GM19463 (cell line): ENCODE measurements at regions not wholly inside any gene's neighbourhood (a gene's known extent, or its start where the extent isn't known, plus 50 kb on each side); places are given as distances from the start of the nearest gene placed in this dataset.
"Not testable (repeated sequence)": the region's sequence is repeated elsewhere in the genome, so short reads cannot be mapped to it uniquely, and the experiment has no call there.

Source experiments
- ATAC-seq: cut with Tn5 transposase; IDR thresholded peaks from one replicate; pipeline ENCODE4 v1.9.1; 2021; ENCODE audit warnings: mild to moderate bottlenecking, moderate library complexity; ENCODE audit not compliant: unreplicated experiment

DNA sequence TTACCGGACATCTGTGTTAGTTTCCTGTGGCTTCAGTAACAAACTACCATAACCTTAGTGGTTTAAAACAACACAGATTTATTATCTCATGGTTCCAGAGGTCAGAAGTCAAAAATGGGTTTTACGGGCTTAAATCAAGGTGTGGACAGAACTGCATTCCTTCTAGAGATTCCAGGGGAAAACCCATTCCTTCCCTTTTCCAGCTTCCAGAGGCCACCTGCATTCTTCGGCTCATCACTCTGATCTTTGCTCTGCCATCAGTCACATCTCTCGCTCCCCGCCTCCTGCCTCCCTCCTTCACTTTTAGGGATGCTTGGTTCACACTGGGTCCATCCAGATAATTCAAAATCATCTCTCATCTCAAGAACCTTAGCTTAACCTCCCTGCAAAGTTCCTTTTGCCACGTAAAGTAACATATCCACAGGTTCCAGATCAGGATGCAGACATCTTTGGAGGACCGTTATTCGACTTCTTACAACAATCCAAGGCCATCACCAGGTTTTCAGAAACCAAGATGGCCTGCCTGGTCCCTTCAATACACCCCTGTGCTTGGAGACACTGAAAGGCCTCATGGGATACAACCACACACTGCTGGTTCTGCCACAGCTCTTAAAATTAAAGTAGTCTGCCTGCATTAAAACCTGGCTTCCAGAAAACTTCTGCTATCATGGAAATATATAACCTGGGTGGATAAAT is 225.9 kb upstream of the MYO3A start:
- ATAC-seq: no peak

DNA sequence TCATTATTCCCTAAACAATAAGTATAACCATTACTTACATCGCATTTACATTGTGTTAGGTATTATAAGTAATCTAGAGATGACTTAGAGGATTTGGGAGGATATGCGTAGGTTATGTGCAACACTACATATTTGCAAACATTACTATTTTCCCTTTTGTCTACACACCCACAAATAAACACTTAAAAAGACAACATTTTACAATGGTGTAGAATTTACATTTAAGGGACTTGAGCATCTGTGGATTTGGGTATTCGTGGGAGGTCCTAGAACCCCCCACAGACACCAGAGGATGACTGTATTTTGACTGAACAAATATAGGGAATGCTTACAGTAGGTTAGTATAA is 220.2 kb upstream of the MYO3A start:
- no peak for ATAC-seq

DNA sequence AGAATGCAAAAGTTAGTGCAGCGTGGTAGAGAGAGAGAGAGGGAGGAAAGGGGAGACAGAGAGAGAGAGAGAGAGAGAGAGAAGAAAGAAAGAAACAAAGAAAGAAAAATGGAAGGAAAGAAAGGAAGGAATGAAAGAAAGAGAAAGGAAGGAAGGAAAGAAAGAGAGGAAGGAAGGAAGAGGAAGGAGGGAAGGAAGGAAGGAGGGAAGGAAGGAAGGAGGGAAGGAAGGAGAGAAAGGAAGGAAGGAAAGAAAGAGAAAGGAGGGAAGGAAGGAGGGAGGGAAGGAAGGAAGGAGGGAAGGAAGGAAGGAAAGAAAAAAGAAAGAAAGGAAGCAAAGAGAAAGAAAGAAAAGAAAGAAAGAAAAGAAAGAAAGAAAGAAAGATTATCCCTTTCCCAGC is 209.8 kb upstream of the MYO3A start:
- ATAC-seq: no peak

DNA sequence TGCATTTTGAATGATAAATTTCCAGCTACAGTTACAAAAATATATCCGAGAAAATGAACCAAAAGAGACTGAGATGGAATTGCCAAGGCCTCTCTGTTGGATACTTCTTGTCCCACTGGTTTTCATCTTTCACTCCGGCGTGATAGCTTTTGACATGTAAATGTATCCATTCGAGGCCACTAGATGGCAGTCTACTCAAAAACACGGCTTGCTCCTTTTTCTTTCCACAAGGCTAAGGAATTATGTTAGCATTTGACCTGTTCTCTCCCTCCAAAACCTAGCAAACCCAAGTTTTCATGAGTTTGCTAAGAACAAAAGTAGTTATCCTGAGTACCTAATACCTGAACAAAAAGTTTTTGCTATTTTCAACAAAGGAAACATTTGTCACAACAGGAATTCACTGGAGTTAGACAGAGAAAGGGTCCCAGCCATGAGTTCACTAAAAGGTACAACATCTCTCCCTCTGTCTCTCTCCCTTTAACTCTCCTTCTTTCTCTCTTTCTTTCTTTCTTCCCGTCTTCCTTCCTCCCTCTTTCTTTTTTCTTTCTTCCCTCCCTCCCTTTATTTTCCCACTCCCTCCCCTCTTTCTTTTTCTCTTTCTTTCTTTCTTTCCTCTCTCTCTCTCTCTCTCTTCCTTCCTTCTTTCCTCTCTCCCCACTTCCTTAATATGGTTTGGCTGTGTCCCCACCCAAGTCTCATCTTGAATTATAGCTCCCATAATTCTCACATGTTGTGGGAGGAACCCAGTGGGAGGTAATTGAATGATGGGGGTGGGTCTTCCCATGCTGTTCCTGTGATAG is 207.9 kb upstream of the MYO3A start:
- ATAC-seq: no peak

DNA sequence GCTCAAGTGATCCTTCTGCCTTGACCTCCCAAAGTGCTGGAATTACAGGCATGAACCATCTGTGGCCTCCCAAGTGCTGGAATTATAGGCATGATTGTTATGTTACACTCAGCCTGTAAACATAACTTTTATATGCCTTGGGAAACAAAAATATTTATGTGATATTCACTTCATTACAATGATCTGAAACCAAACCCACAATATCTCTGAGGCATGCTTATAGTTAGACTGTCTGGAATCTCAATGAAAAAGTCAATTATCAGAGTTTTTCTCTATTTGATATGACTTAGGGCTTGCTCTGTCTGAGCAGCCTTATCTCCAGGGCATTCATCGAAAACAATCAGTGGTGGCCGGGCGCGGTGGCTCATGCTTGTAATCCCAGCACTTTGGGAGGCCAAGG is 195.3 kb upstream of the MYO3A start:
- no peak for ATAC-seq

DNA sequence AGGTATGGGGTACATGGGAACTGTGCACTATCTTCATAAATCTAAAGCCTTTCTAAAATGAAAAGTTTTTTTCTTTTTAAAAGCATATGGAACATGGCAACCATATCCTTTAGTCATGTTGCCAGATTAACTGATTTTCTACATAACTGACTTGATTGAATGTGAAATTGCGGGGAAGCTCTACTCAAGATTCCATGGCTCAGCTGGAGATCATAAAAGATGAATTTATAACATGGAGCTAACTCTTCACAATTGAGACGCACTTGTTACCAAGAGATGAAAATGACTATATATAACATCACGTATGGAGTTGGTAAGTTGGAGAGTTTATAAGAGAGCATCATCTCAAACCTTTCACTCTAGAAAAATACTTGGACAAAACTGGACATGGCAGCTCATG is 190.2 kb upstream of the MYO3A start:
- no peak for ATAC-seq

- no peak for ATAC-seq
Measured at GRCh38 chr10:25744574-25744973, 189.5 kb upstream of the MYO3A start.

GRCh38 chr10:25745976-25746375 is 188.1 kb upstream of the MYO3A start:
- no peak for ATAC-seq

DNA sequence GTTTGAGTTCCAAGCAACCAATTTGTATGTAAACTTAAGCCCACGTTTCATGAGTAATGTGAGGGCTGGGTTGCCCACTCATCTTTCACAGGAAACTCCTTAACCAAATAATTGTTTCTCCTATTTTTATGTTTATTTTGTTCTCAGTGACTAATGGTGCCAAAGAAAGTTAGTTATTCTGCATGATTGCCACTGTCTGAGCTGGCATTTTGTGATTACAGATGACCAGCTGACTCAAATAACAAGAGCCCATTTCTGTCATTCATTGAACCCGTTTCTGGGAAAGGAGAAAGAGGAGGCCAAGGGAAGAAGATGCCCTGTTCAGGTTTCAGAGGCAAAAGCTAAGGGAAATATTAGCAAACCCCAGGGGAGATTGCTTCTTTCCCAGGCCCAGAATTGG is 186.9 kb upstream of the MYO3A start:
- no peak for ATAC-seq

DNA sequence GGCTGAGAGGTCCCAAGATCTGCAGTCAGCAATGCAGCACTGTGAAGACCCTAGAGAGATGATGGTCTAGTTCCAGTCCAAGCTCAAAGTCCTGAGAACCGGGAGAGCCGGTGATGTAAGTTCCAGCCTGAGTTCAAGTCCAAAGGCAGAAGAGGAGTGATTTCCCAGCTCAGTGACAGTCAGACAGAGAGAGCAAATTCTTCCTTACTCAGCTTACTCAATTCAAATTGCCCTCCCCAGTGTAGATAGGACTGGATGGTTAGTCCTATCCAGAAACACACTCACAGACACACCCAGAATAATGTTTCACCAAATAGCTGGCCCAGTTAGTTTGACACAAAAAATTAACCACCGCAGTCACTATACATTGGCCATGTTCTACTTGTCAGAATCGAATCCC is 185.5 kb upstream of the MYO3A start:
- ATAC-seq: no peak

GRCh38 chr10:25753776-25754175 is 180.3 kb upstream of the MYO3A start:
- no peak for ATAC-seq

GRCh38 chr10:25755874-25756273 is 178.2 kb upstream of the MYO3A start:
- not testable (repeated sequence) for ATAC-seq

DNA sequence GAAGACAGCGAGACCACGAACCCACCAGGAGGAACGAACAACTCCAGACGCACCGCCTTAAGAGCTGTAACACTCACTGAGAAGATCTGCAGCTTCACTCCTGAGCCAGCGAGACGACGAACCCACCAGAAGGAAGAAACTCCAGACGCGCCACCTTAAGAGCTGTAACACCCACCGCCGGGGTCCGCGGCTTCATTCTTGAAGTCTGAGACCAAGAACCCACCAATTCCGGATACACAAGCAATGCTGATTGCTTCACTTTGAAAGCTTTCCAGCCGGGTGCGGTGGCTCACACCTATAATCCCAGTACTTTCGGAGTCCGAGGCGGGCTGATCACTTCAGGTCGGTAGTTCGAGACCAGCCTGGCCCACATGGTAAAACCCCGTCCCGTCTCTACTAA is 177.2 kb upstream of the MYO3A start:
- no peak for ATAC-seq

DNA sequence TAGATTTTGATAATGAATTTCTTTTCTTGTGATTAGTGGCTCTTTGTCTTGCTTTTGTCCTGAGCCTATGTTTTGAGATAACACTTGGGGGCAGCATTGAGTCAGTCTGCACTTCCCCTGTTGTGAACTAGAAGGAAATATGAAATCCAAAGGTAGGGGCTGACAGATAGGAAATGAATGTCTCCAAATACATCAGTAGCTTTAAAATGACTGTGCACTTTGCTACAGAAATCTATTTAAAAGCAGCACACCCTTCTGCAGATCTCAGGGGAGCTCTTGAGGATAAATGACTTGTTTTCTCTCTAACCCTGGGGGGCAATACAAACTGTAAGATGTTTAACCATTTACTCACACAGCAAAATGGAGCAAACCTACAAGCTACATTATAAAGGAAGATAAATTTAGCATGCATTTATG is 176.0 kb upstream of the MYO3A start:
- no peak for ATAC-seq

DNA sequence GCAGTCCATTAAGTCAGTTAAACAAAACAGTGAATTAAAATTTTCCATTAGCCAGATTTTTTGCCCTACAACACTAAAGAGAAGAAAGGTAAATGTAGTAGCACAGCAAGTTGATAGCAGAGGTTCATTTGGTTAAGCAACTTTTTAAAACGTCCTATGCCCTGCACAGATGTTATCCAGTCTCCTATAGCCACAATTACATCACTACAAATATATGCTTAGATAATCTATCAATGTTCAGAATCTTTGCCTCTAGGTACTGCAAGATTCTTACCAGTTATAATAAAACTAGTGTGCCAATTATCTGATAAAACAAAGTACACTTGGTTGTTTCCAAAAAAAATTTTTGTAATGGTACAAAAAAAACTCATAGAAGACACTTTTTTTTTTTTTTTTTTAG is 175.5 kb upstream of the MYO3A start:
- no peak for ATAC-seq

DNA sequence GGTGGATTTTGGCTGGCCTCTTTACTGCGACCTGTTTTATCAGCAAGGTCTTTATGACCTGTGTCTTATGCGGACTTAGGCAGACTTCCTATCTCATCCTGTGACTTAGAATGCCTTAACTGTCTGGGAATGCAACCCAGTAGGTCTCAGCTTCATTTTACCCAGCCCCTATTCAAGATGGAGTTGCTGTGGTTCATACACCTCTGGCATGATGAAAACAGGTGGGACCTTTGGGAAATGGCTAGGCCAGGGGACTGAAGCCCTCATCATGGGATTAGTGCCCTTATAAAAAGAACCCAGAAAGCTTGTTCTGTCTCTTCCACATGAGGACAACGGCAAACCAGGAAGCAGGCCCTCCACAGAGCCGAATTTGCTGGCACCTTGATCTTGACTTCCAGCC is 172.1 kb upstream of the MYO3A start:
- no peak for ATAC-seq

- ATAC-seq: no peak
Measured at GRCh38 chr10:25766213-25766612, 167.8 kb upstream of the MYO3A start.

DNA sequence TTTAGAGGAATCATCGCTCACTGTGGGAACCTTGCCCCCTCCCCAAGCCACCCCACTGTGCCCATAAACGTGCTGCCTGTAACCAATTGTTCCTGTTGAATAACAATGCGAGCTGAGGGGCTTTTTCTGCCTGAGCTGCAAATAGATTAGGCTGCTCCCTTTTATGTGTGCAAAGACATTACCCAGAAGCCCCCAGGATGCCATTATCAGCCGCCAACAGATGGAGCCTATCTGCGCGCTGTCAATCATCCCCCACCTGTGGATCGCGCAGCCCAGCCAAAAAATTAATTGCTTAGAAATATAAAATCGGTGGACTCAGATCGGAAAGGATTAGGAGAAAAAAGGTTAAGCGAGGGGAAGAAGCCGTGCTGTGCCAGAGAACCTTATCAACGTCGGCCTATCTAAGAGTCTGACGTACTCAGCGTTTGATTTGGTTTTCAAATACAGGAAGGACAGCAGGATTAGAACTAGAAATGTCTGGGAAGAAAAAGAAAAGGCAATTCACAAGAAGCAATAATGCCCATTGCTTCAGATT is 167.3 kb upstream of the MYO3A start:
- ATAC-seq: no peak

DNA sequence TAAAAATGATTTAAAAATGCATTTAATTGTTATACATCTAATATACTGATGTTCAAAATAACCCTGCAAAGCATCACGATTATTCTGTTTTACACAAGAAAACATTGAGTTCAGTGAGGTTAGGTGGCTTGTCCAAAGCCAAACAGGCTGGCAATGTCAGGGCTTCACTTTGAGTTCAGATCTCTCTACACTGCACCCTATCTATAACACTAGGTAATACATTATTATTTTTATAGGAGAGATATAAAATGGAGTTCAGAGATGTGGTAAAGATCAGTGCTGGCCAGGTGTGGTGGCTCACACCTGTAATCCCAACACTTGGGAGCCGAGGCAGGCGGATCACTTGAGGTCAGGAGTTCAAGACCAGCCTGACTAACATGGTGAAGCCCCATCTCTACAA is 165.9 kb upstream of the MYO3A start:
- ATAC-seq: no peak

DNA sequence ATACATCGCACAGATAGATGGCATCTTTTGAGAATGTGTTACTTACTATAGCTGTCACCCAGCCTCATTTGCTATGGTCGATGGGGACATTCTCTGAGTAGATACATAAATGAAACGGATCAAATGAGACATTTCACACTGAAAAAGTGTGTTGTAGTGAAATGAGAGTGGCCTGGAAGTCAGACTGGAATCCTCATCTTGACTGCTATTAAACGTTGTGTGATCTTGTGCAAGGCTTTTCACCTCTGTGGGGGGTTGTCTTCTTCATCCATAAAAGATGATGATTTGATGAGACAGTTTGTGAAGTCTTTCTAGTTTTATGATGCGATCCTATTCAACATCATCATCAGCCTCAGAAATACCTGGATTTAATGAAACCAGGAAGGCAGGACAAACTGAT is 155.4 kb upstream of the MYO3A start:
- ATAC-seq: no peak

DNA sequence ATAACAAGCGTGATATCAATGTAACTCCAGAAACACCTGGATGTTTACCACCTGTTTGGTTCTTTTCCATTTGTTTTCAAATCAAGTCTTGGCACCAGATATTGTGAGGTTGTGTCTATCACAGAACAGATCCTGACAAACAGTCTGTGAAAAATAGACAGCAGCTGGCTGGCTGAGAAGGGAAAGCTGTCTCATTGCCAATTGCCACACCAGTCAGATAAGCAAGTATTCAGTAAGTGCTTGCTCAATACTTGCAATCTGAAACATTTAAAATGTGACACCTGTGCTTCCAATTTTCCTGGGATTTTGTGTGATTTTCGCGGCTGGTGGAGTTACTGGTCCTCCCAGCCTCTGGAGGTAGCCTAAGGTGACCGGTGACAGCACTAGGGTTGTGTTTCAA is 147.9 kb upstream of the MYO3A start:
- no peak for ATAC-seq

DNA sequence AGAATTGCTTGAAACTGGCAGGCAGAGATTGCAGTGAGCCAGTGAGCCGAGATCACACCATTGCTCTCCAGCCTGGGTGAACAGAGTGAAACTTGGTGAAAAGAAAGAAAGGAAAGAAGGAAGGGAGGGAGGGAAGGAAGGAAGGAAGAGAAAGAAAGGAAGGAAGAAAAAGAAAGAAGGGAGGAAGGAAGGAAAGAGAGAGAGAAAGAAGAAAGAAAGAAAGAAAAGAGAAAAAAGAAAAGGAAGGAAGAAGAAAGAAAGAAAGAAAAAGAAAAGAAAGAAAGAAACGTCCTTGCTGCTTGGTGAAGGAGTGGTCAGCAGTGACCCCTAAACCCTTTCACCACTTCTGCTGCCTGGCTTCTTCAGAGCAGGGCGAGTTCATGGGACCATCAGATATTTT is 147.1 kb upstream of the MYO3A start:
- ATAC-seq: no peak
